ENCODE measurements at regions not wholly inside any gene's neighbourhood (a gene's known extent, or its start where the extent isn't known, plus 50 kb on each side); places are given as distances from the start of the nearest gene placed in this dataset.

DNA sequence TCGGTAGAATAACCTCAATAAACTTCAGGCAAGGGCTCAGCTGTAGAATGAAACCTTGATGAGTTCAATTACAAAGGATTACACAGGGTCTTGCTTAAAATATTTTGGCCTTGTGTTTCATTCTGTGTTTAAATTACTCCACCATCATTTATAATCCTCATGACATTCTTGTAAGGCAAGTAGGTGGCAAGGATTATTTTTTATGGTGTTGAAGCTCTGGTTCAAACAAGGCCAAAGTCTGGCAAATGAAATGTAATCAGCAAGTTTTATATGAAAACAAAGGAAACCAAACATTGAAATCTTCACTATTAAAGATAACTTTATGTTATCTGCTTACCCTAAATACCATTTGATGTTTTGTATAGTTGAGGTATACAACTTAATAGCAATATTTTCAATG, 221.3 kb upstream of the HES1 start:
- TF ChIP-seq, protein P1, sequence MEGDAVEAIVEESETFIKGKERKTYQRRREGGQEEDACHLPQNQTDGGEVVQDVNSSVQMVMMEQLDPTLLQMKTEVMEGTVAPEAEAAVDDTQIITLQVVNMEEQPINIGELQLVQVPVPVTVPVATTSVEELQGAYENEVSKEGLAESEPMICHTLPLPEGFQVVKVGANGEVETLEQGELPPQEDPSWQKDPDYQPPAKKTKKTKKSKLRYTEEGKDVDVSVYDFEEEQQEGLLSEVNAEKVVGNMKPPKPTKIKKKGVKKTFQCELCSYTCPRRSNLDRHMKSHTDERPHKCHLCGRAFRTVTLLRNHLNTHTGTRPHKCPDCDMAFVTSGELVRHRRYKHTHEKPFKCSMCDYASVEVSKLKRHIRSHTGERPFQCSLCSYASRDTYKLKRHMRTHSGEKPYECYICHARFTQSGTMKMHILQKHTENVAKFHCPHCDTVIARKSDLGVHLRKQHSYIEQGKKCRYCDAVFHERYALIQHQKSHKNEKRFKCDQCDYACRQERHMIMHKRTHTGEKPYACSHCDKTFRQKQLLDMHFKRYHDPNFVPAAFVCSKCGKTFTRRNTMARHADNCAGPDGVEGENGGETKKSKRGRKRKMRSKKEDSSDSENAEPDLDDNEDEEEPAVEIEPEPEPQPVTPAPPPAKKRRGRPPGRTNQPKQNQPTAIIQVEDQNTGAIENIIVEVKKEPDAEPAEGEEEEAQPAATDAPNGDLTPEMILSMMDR (IDR thresholded peaks at IDR 0.05): no peak
- no peak for TF ChIP-seq POLR2A (IDR thresholded peaks at IDR 0.05)

Measured in adrenal gland (tissue), 5 donors.